ENCODE measurements at regions not wholly inside any gene's neighbourhood (a gene's known extent, or its start where the extent isn't known, plus 50 kb on each side); places are given as distances from the start of the nearest gene placed in this dataset.

- Mint-ChIP-seq H3K36me3 (ENCODE audit: low read depth) (no peaks in the 10 kb centered on the region), H3K4me1 (peaks cover 21% of the 10 kb centered on the region), H3K9me3 (no peaks in the 10 kb centered on the region), H3K27ac (no peak overlapping the region), H3K4me3 (no peak overlapping the region), H3K27me3 (ENCODE audit: insufficient read depth) (peaks cover 47% of the 10 kb centered on the region)
- no peak overlapping the region for H3K9ac ChIP-seq (ENCODE audit: extremely low read depth, low read length, poor library complexity, severe bottlenecking)
- H3K4me3 ChIP-seq (ENCODE audit: low read length) = no peak overlapping the region
- 89 to 91% methylated on average over 8 to 9 of the region's 9 CpGs for WGBS, 2 experiments (ENCODE audit: insufficient coverage in 1 of 2, insufficient read length in 1 of 2)
- peaks cover 22% of the 10 kb centered on the region for H3K27me3 ChIP-seq (ENCODE audit: control insufficient read depth, insufficient read depth, low read length, poor library complexity, severe bottlenecking)
- no peak for DNase-seq
- no peaks in the 10 kb centered on the region for H3K9me3 ChIP-seq (ENCODE audit: control insufficient read depth, low read length)
- no peaks in the 10 kb centered on the region for H3K4me1 ChIP-seq (ENCODE audit: control insufficient read depth, insufficient read depth, low read length)
- H3K27ac ChIP-seq (ENCODE audit: low read depth, low read length) = no peak overlapping the region
- no peaks in the 10 kb centered on the region for H3K36me3 ChIP-seq (ENCODE audit: control insufficient read depth, insufficient read depth, low read length)
- TF ChIP-seq CTCF (conservative IDR thresholded peaks at IDR 0.05) = no peak
These were observed 98.5 kb upstream of the ANO1 start for GRCh38 chr11:69979632-69980031.

- Mint-ChIP-seq H3K9me3 (no peaks in the 10 kb centered on the region), H3K4me3 (no peak overlapping the region), H3K27me3 (ENCODE audit: insufficient read depth) (peaks cover 54% of the 10 kb centered on the region), H3K27ac (no peak overlapping the region), H3K36me3 (ENCODE audit: low read depth) (no peaks in the 10 kb centered on the region), H3K4me1 (peaks cover 25% of the 10 kb centered on the region)
- Histone ChIP-seq H3K4me1 (ENCODE audit: control insufficient read depth, insufficient read depth, low read length) (no peaks in the 10 kb centered on the region), H3K4me3 (ENCODE audit: low read length) (no peak overlapping the region), H3K27me3 (ENCODE audit: control insufficient read depth, insufficient read depth, low read length, poor library complexity, severe bottlenecking) (peaks cover 38% of the 10 kb centered on the region), H3K9ac (ENCODE audit: extremely low read depth, low read length, poor library complexity, severe bottlenecking) (no peak overlapping the region), H3K9me3 (ENCODE audit: control insufficient read depth, low read length) (no peaks in the 10 kb centered on the region), H3K36me3 (ENCODE audit: control insufficient read depth, insufficient read depth, low read length) (no peaks in the 10 kb centered on the region), H3K27ac (ENCODE audit: low read depth, low read length) (no peak overlapping the region)
- WGBS, 2 experiments (ENCODE audit: insufficient coverage in 1 of 2, insufficient read length in 1 of 2) = 89 to 93% methylated on average over 10 to 15 of the region's 15 CpGs
- TF ChIP-seq CTCF (conservative IDR thresholded peaks at IDR 0.05) = no peak
- peak; percentile 51 for DNase-seq
These were observed 96.9 kb upstream of the ANO1 start for GRCh38 chr11:69981119-69981784.

- DNase-seq = peak; percentile 57
- H3K4me1 Mint-ChIP-seq = peaks cover 25% of the 10 kb centered on the region
- H3K9me3 ChIP-seq (ENCODE audit: control insufficient read depth, low read length) = no peaks in the 10 kb centered on the region
- no peaks in the 10 kb centered on the region for H3K36me3 Mint-ChIP-seq (ENCODE audit: low read depth)
- H3K27ac ChIP-seq (ENCODE audit: low read depth, low read length) = no peak overlapping the region
- no peak overlapping the region for H3K9ac ChIP-seq (ENCODE audit: extremely low read depth, low read length, poor library complexity, severe bottlenecking)
- 81 to 84% methylated on average over 13 to 20 of the region's 20 CpGs for WGBS, 2 experiments (ENCODE audit: insufficient coverage in 1 of 2, insufficient read length in 1 of 2)
- H3K4me3 Mint-ChIP-seq = no peak overlapping the region
- H3K27me3 ChIP-seq (ENCODE audit: control insufficient read depth, insufficient read depth, low read length, poor library complexity, severe bottlenecking) = peaks cover 55% of the 10 kb centered on the region
- no peak for TF ChIP-seq CTCF (conservative IDR thresholded peaks at IDR 0.05)
- no peaks in the 10 kb centered on the region for H3K4me1 ChIP-seq (ENCODE audit: control insufficient read depth, insufficient read depth, low read length)
- no peak overlapping the region for H3K27ac Mint-ChIP-seq
- H3K9me3 Mint-ChIP-seq = no peaks in the 10 kb centered on the region
- H3K36me3 ChIP-seq (ENCODE audit: control insufficient read depth, insufficient read depth, low read length) = no peaks in the 10 kb centered on the region
- no peak overlapping the region for H3K4me3 ChIP-seq (ENCODE audit: low read length)
- peaks cover 66% of the 10 kb centered on the region for H3K27me3 Mint-ChIP-seq (ENCODE audit: insufficient read depth)
These were observed 95.2 kb upstream of the ANO1 start for GRCh38 chr11:69982690-69983570.

Measured in endodermal cell (in vitro differentiated cells).